Testis (tissue), 2 donors: ENCODE measurements at regions not wholly inside any gene's neighbourhood (a gene's known extent, or its start where the extent isn't known, plus 50 kb on each side); places are given as distances from the start of the nearest gene placed in this dataset.

Experiments used
- POLR2A ChIP-seq: fragments of 450-650 bp; IDR thresholded peaks from one replicate; pipeline ENCODE4 v1.6.1; 2017; ENCODE audit warnings: antibody characterized with exemption, mild to moderate bottlenecking, moderate library complexity
- TF ChIP-seq, protein P1 (sequence below), 3 experiments: fragments of 450-650 bp in 2 of 3; fragments of 200-600 bp in 1 of 3; sonication (generic) in 1 of 3; IDR thresholded peaks; one replicate each; pipeline ENCODE4 v1.5.1; 2016 to 2019; ENCODE audit warnings: antibody characterized with exemption in 3 of 3, mild to moderate bottlenecking in 2 of 3, moderate library complexity in 1 of 3

DNA sequence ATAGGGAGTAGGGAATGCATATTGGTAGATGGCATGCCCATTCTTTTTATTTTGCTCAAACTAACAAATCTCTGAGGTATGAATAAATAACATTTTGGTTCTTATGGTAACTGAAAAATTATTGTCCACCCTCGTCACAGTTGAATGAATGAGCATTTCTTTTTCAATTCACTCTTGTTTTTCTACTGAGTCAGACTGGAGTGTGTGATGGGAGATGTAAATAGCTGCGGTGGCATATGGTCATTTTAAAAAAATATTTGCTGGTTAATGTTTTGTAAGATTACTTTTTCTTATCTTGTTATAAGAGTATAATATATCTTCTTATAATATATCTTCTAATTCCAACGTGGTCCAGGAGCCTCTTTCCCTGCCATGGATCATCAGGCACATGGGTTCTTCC is 586.5 kb downstream of the SLITRK5 start:
- TF ChIP-seq, protein P1, sequence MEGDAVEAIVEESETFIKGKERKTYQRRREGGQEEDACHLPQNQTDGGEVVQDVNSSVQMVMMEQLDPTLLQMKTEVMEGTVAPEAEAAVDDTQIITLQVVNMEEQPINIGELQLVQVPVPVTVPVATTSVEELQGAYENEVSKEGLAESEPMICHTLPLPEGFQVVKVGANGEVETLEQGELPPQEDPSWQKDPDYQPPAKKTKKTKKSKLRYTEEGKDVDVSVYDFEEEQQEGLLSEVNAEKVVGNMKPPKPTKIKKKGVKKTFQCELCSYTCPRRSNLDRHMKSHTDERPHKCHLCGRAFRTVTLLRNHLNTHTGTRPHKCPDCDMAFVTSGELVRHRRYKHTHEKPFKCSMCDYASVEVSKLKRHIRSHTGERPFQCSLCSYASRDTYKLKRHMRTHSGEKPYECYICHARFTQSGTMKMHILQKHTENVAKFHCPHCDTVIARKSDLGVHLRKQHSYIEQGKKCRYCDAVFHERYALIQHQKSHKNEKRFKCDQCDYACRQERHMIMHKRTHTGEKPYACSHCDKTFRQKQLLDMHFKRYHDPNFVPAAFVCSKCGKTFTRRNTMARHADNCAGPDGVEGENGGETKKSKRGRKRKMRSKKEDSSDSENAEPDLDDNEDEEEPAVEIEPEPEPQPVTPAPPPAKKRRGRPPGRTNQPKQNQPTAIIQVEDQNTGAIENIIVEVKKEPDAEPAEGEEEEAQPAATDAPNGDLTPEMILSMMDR (IDR thresholded peaks at IDR 0.05), result no peak
- TF ChIP-seq POLR2A, result no peak
